GM19468 (cell line): ENCODE measurements at regions not wholly inside any gene's neighbourhood (a gene's known extent, or its start where the extent isn't known, plus 50 kb on each side); places are given as distances from the start of the nearest gene placed in this dataset.

ENCODE experiments used
- ATAC-seq: cut with Tn5 transposase; IDR thresholded peaks from one replicate; pipeline ENCODE4 v1.9.1; 2021; ENCODE audit warnings: mild to moderate bottlenecking, moderate library complexity, moderate number of reproducible peaks; ENCODE audit not compliant: unreplicated experiment; ENCODE audit errors: extremely low read depth

- no peak for ATAC-seq
Measured at GRCh38 chr3:190728574-190729246, 133.8 kb downstream of the GMNC start.

- no peak for ATAC-seq
Measured at GRCh38 chr3:190722181-190722905, 140.2 kb downstream of the GMNC start.

GRCh38 chr3:190721330-190721729 lies 141.2 kb downstream of the GMNC start:
- ATAC-seq: peak; percentile 82

- ATAC-seq: no peak
Measured at GRCh38 chr3:190718671-190719070, 143.8 kb downstream of the GMNC start.

GRCh38 chr3:190718097-190718496 lies 144.4 kb downstream of the GMNC start:
- ATAC-seq: no peak

- no peak for ATAC-seq
Measured at GRCh38 chr3:190716961-190717360, 145.5 kb downstream of the GMNC start.

GRCh38 chr3:190716211-190716610 lies 146.3 kb downstream of the GMNC start:
- ATAC-seq: no peak

- ATAC-seq: no peak
Measured at GRCh38 chr3:190710723-190711122, 151.8 kb downstream of the GMNC start.

GRCh38 chr3:190709351-190709773 lies 153.1 kb downstream of the GMNC start:
- ATAC-seq: no peak
